Activated B cell treated with CpG ODN at 0.5 μM for 24 hours (primary cell): ENCODE measurements at regions not wholly inside any gene's neighbourhood (a gene's known extent, or its start where the extent isn't known, plus 50 kb on each side); places are given as distances from the start of the nearest gene placed in this dataset.

ENCODE experiments used
- ATAC-seq: fragments of 200-7000 bp; cut with Tn5 transposase; one replicate; pipeline ENCODE4 v1.10.0; 2021; ENCODE audit warnings: low read depth, mild to moderate bottlenecking, moderate library complexity
- CTCF ChIA-PET: fragments of 350-600 bp; sonication (Branson Sonifier 250); formaldehyde crosslinking; loops from one replicate; lab custom pipeline; 2021; ENCODE audit warnings: antibody characterized with exemption; lab: Charles Lee
- POLR2A ChIA-PET: fragments of 350-600 bp; sonication (Branson Sonifier 250); formaldehyde crosslinking; loops from one replicate; lab custom pipeline; 2021; ENCODE audit warnings: antibody characterized with exemption; lab: Charles Lee
- DNase-seq: peaks from one replicate; pipeline ENCODE4 v3.0.0; 2022
- H3K27ac Mint-ChIP-seq: one replicate; pipeline ENCODE4 v1.8.0; 2020; ENCODE audit warnings: mixed read lengths
- H3K27me3 Mint-ChIP-seq: one replicate; pipeline ENCODE4 v1.8.0; 2021; ENCODE audit warnings: mixed read lengths
- H3K36me3 Mint-ChIP-seq: one replicate; pipeline ENCODE4 v1.8.0; 2021; ENCODE audit warnings: low read depth, mixed read lengths
- H3K4me1 Mint-ChIP-seq: one replicate; pipeline ENCODE4 v1.8.0; 2021; ENCODE audit warnings: mixed read lengths
- H3K4me3 Mint-ChIP-seq: one replicate; pipeline ENCODE4 v1.8.0; 2020; ENCODE audit warnings: mild to moderate bottlenecking, mixed read lengths
- H3K9me3 Mint-ChIP-seq: one replicate; pipeline ENCODE4 v1.8.0; 2020; ENCODE audit warnings: mixed read lengths
- CTCF ChIP-seq: fragments of 200-600 bp; IDR thresholded peaks from one replicate; pipeline ENCODE4 v1.8.0; 2022; ENCODE audit warnings: antibody characterized with exemption, mild to moderate bottlenecking
- intact Hi-C: fragments of 100-400 bp; cut with micrococcal nuclease; formaldehyde crosslinking; loops from one replicate; pipeline ENCODE4 v1.15.1; 2024

GRCh38 chr1:209485167-209485566 is 98.3 kb upstream of the CAMK1G start:
- intact Hi-C loops: no loop called here
- Mint-ChIP-seq H3K27ac (no peak overlapping the region), H3K4me1 (no peaks in the 10 kb centered on the region), H3K9me3 (no peaks in the 10 kb centered on the region), H3K4me3 (no peak overlapping the region), H3K27me3 (no peaks in the 10 kb centered on the region), H3K36me3 (no peaks in the 10 kb centered on the region)
- DNase-seq (no peak), ATAC-seq (no peak)
- no peak for TF ChIP-seq CTCF
- ChIA-PET CTCF (no interaction called here), POLR2A (no interaction called here)

DNA sequence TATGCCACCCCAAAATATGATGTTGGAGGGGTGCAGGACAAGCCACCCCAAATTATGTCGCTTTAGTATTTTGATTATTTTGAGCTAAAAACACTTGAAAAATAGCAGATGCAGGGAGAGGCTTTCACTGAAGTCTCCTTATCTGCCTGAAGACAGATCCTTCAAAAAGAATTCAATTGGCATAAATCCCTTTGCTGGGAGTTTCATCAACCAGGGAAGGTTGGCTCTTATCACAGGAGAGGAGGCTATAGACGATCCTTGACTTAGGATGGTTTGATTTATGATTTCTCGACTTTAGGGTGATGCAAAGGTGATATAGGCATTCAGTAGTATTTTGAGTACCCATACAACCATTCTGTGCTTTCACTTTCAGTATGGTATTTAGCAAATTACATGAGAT is 97.8 kb upstream of the CAMK1G start:
- no peaks in the 10 kb centered on the region for H3K27me3 Mint-ChIP-seq
- H3K4me3 Mint-ChIP-seq: no peak overlapping the region
- ChIA-PET CTCF (no interaction called here), POLR2A (no interaction called here)
- no peak for TF ChIP-seq CTCF
- ATAC-seq (no peak), DNase-seq (no peak)
- no peaks in the 10 kb centered on the region for H3K36me3 Mint-ChIP-seq
- intact Hi-C loops: no loop called here
- no peaks in the 10 kb centered on the region for H3K9me3 Mint-ChIP-seq
- no peaks in the 10 kb centered on the region for H3K4me1 Mint-ChIP-seq
- H3K27ac Mint-ChIP-seq: no peak overlapping the region

DNA sequence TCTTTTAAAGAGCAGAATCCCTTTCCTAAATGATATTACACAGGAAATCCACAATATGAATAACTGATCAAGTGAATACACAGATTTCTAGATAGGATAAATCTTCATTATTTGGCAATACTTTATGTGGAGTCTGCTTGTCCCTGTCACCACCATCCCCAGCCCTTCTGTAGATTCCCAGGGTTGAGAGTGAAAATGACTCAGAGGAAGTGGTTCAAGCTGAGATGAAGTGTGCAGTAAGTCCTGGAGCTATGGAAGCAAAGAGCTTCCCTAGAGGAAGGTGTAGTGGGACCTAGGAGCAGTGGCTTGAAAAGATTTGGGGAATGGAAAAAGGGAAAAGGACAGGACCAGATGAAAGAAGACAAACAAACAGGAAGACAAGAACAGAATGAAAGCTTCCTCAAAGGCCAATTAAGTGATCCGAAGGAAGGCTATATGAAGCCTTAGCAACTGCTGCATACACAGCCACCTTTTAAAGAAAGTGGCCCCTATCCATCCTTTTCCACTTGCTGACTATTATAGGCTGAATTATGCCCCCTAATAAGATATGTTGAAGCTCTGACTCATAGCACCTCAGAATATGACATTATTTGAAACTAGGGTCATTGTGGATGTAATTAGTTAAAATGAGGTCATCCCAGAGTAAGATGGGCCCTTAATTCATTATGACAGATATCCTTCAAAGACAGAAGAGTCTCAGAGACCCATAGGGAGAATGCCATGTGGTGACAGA is 96.5 kb upstream of the CAMK1G start:
- POLR2A ChIA-PET: no interaction called here
- no peaks in the 10 kb centered on the region for H3K27me3 Mint-ChIP-seq
- no peaks in the 10 kb centered on the region for H3K9me3 Mint-ChIP-seq
- no peak overlapping the region for H3K27ac Mint-ChIP-seq
- CTCF ChIA-PET: no interaction called here
- no peaks in the 10 kb centered on the region for H3K4me1 Mint-ChIP-seq
- H3K4me3 Mint-ChIP-seq: no peak overlapping the region
- no peak for TF ChIP-seq CTCF
- intact Hi-C loops: no loop called here
- ATAC-seq: no peak
- no peak for DNase-seq
- H3K36me3 Mint-ChIP-seq: no peaks in the 10 kb centered on the region

GRCh38 chr1:209490013-209490412 is 93.5 kb upstream of the CAMK1G start:
- no peak for TF ChIP-seq CTCF
- Mint-ChIP-seq H3K27me3 (no peaks in the 10 kb centered on the region), H3K9me3 (peaks cover 2% of the 10 kb centered on the region), H3K27ac (no peak overlapping the region), H3K36me3 (no peaks in the 10 kb centered on the region), H3K4me3 (no peak overlapping the region), H3K4me1 (no peaks in the 10 kb centered on the region)
- no peak for DNase-seq
- intact Hi-C loops: no loop called here
- ATAC-seq: no peak
- ChIA-PET POLR2A (no interaction called here), CTCF (no interaction called here)

DNA sequence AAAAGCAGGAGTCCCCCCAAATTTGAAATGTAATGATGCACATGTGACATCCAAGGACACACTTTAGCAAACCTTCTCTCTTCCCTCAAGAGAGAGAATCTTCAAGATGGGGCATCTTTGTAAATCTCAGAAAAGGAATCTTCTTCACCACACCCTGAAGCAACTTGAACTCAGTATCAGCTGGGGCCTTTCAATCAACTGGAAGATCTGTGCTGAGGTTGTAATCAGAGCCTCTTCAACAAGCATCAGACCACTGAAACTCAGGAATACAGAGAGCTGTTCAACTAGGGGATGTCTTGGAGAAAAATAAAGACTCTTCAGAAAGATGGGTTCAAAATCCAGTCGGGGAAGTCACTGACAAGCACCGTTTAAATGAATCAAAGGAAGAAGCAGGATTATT is 92.5 kb upstream of the CAMK1G start:
- CTCF ChIA-PET: no interaction called here
- peaks cover 5% of the 10 kb centered on the region for H3K9me3 Mint-ChIP-seq

More for the DNA sequence above, 92.5 kb upstream of the CAMK1G start:
- H3K4me1 Mint-ChIP-seq: no peaks in the 10 kb centered on the region
- H3K4me3 Mint-ChIP-seq: no peak overlapping the region
- POLR2A ChIA-PET: no interaction called here
- DNase-seq: no peak
- TF ChIP-seq CTCF: no peak
- no peak for ATAC-seq
- no peak overlapping the region for H3K27ac Mint-ChIP-seq
- intact Hi-C loops: no loop called here
- no peaks in the 10 kb centered on the region for H3K27me3 Mint-ChIP-seq
- no peaks in the 10 kb centered on the region for H3K36me3 Mint-ChIP-seq
